ENCODE measurements at regions not wholly inside any gene's neighbourhood (a gene's known extent, or its start where the extent isn't known, plus 50 kb on each side); places are given as distances from the start of the nearest gene placed in this dataset.

DNA sequence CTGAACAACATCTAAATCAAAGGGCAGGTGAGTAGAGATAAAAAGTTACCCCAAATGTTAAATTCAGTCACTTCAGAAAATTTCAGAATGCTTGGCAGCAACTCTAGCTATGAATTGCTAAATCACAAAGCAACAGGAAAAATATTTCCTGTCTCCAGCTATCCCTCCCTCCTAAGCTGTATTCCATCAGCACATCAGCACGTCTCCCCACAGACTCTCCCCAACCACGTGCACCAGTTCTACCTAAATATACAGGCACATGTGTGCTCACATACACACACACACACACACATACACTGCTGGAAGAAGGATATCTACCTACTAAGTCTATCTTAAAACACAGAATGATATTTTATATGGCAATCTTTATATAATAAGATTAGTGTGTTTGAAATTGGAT, 177.1 kb upstream of the ARHGEF26 start:
- H3K36me3 Mint-ChIP-seq (ENCODE audit: insufficient read depth): no peaks in the 10 kb centered on the region
- no peak overlapping the region for H3K4me3 Mint-ChIP-seq
- no peak overlapping the region for H3K27ac Mint-ChIP-seq
- H3K27me3 Mint-ChIP-seq: peaks cover 11 to 16% of the 10 kb centered on the region in 2 donors
- ATAC-seq (replicated peaks) (no peak), DNase-seq (no peak)
- no peaks in the 10 kb centered on the region for H3K9me3 Mint-ChIP-seq
- no peaks in the 10 kb centered on the region for H3K4me1 Mint-ChIP-seq (ENCODE audit: low read depth in 2 of 2)

- H3K36me3 Mint-ChIP-seq (ENCODE audit: insufficient read depth): no peaks in the 10 kb centered on the region
- H3K4me3 Mint-ChIP-seq: no peak overlapping the region
- H3K27me3 Mint-ChIP-seq: peaks cover 7 to 12% of the 10 kb centered on the region in 2 donors
- no peaks in the 10 kb centered on the region for H3K4me1 Mint-ChIP-seq (ENCODE audit: low read depth in 2 of 2)
- DNase-seq (no peak), ATAC-seq (replicated peaks) (no peak)
- H3K9me3 Mint-ChIP-seq: no peaks in the 10 kb centered on the region
- H3K27ac Mint-ChIP-seq: no peak overlapping the region
Measured at GRCh38 chr3:153951276-153951675, 169.9 kb upstream of the ARHGEF26 start.

GRCh38 chr3:153952091-153952490, 169.1 kb upstream of the ARHGEF26 start:
- no peak overlapping the region for H3K4me3 Mint-ChIP-seq
- H3K36me3 Mint-ChIP-seq (ENCODE audit: insufficient read depth): no peaks in the 10 kb centered on the region
- DNase-seq: no peak
- ATAC-seq (replicated peaks): no peak
- H3K27ac Mint-ChIP-seq: no peak overlapping the region
- H3K27me3 Mint-ChIP-seq: peaks cover 7 to 18% of the 10 kb centered on the region in 2 donors
- H3K9me3 Mint-ChIP-seq: no peaks in the 10 kb centered on the region
- H3K4me1 Mint-ChIP-seq (ENCODE audit: low read depth in 2 of 2): no peaks in the 10 kb centered on the region

GRCh38 chr3:153956613-153957012, 164.6 kb upstream of the ARHGEF26 start:
- Mint-ChIP-seq H3K9me3 (no peaks in the 10 kb centered on the region), H3K4me1 (ENCODE audit: low read depth in 2 of 2) (no peaks in the 10 kb centered on the region), H3K36me3 (ENCODE audit: insufficient read depth) (no peaks in the 10 kb centered on the region), H3K27ac (no peak overlapping the region), H3K27me3 (peaks cover 7 to 18% of the 10 kb centered on the region in 2 donors), H3K4me3 (no peak overlapping the region)
- no peak for ATAC-seq (replicated peaks)
- DNase-seq: no peak

- H3K9me3 Mint-ChIP-seq: no peaks in the 10 kb centered on the region
- H3K27ac Mint-ChIP-seq: no peak overlapping the region
- H3K4me1 Mint-ChIP-seq (ENCODE audit: low read depth in 2 of 2): no peaks in the 10 kb centered on the region
- peaks cover 7 to 18% of the 10 kb centered on the region in 2 donors for H3K27me3 Mint-ChIP-seq
- ATAC-seq (replicated peaks) (no peak), DNase-seq (no peak)
- no peak overlapping the region for H3K4me3 Mint-ChIP-seq
- no peaks in the 10 kb centered on the region for H3K36me3 Mint-ChIP-seq (ENCODE audit: insufficient read depth)
Measured at GRCh38 chr3:153957421-153957820, 163.8 kb upstream of the ARHGEF26 start.

GRCh38 chr3:153958635-153959595, 162.3 kb upstream of the ARHGEF26 start:
- Mint-ChIP-seq H3K27ac (no peak overlapping the region), H3K36me3 (ENCODE audit: insufficient read depth) (no peaks in the 10 kb centered on the region), H3K4me3 (no peak overlapping the region), H3K9me3 (no peaks in the 10 kb centered on the region), H3K4me1 (ENCODE audit: low read depth in 2 of 2) (no peaks in the 10 kb centered on the region), H3K27me3 (peaks cover 7 to 18% of the 10 kb centered on the region in 2 donors)
- DNase-seq (no peak), ATAC-seq (replicated peaks) (no peak)

GRCh38 chr3:153960458-153961074, 160.6 kb upstream of the ARHGEF26 start:
- ATAC-seq (replicated peaks) (no peak), DNase-seq (no peak)
- no peaks in the 10 kb centered on the region for H3K4me1 Mint-ChIP-seq (ENCODE audit: low read depth in 2 of 2)
- no peak overlapping the region for H3K4me3 Mint-ChIP-seq
- no peaks in the 10 kb centered on the region for H3K9me3 Mint-ChIP-seq
- H3K27me3 Mint-ChIP-seq: peaks cover 0 to 11% of the 10 kb centered on the region in 2 donors
- H3K27ac Mint-ChIP-seq: no peak overlapping the region
- no peaks in the 10 kb centered on the region for H3K36me3 Mint-ChIP-seq (ENCODE audit: insufficient read depth)

DNA sequence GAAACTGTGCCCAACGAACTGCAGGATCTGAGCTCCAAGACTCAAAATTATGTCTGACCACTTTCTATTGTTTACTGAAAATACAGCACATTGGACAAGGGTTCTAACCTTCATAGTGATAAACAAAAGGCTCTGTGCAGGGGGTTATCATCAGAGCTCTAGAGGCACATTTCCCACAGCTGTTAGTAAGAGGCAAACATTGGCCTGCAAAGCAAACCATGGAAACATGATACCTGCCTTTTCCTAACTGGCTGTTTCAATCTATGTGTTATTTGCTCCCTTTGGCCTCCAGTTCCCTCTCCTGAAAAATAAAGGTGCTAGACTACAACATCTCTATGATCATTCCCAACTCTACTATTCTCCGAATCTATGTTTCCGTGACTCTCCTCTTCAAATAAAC, 159.7 kb upstream of the ARHGEF26 start:
- peaks cover 0 to 4% of the 10 kb centered on the region in 2 donors for H3K27me3 Mint-ChIP-seq
- H3K4me1 Mint-ChIP-seq (ENCODE audit: low read depth in 2 of 2): no peaks in the 10 kb centered on the region
- no peak overlapping the region for H3K27ac Mint-ChIP-seq
- no peak for ATAC-seq (replicated peaks)
- DNase-seq: no peak
- H3K9me3 Mint-ChIP-seq: no peaks in the 10 kb centered on the region
- H3K36me3 Mint-ChIP-seq (ENCODE audit: insufficient read depth): no peaks in the 10 kb centered on the region
- H3K4me3 Mint-ChIP-seq: no peak overlapping the region

DNA sequence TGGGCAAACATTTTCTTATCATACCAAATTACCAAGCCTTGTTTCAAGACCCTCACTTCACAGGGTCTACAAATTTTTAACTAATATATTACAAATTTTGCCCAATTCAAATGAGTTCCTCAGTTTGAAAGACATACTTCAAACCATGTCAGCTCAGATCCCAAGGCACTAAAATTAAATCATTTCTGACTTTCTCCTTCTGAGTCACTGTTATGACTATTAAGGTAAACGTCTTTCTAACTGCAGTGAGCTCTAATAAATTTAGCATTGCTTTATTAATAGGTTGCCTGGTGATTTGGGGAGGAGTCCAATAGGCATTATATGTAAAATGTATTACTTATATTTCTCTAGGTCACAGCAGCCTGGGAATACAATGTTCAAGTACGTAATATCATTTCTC, 158.2 kb upstream of the ARHGEF26 start:
- no peak for DNase-seq
- Mint-ChIP-seq H3K36me3 (ENCODE audit: insufficient read depth) (no peaks in the 10 kb centered on the region), H3K9me3 (no peaks in the 10 kb centered on the region), H3K4me1 (ENCODE audit: low read depth in 2 of 2) (no peaks in the 10 kb centered on the region), H3K27ac (no peak overlapping the region), H3K4me3 (no peak overlapping the region), H3K27me3 (peaks cover 2 to 4% of the 10 kb centered on the region in 2 donors)
- no peak for ATAC-seq (replicated peaks)

DNA sequence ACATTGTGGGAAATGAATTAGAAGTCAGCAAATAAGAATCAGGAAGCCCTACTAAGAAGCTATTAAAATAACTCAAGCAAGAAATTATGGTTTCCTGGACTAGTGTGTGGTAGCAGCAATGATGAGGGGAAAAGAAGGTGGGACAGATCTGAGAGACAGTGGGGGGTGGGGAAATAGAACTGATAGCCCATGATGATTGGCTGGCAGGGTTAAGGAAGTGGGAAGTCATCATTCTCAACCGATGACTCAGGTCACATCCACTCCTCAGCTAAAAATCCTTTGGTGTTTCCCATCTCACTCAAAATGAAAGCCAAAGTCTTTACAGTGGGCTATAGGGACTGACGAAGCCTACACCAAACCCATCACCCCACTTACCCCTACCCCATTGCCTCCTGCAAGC, 153.9 kb upstream of the ARHGEF26 start:
- no peak for ATAC-seq (replicated peaks)
- no peaks in the 10 kb centered on the region for H3K36me3 Mint-ChIP-seq (ENCODE audit: insufficient read depth)
- no peaks in the 10 kb centered on the region for H3K4me1 Mint-ChIP-seq (ENCODE audit: low read depth in 2 of 2)
- H3K27me3 Mint-ChIP-seq: peaks cover 8 to 13% of the 10 kb centered on the region in 2 donors
- DNase-seq: no peak
- no peaks in the 10 kb centered on the region for H3K9me3 Mint-ChIP-seq
- no peak overlapping the region for H3K4me3 Mint-ChIP-seq
- no peak overlapping the region for H3K27ac Mint-ChIP-seq

DNA sequence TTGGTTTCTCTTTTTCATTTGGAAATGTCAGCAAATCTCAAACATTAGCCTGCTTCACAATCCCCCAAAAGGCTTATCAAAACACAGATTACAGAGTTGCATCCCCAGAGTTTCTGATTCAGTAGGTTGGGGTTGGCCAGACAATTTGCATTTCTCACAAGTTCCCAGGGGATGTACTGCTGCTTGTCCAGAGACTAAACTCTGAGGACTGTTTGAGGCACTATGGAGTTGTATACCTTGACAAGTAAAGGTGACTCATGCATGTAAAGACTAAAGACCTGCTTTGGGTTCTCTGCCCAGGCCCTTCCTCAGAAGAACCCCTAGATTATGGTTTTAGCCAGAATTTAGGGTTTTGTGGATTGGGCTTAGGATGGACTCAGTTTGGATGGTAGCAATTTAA, 151.1 kb upstream of the ARHGEF26 start:
- H3K36me3 Mint-ChIP-seq (ENCODE audit: insufficient read depth): no peaks in the 10 kb centered on the region
- H3K4me3 Mint-ChIP-seq: no peak overlapping the region
- DNase-seq (no peak), ATAC-seq (replicated peaks) (no peak)
- no peaks in the 10 kb centered on the region for H3K9me3 Mint-ChIP-seq
- peaks cover 8 to 24% of the 10 kb centered on the region in 2 donors for H3K27me3 Mint-ChIP-seq
- no peak overlapping the region for H3K27ac Mint-ChIP-seq
- H3K4me1 Mint-ChIP-seq (ENCODE audit: low read depth in 2 of 2): no peaks in the 10 kb centered on the region

DNA sequence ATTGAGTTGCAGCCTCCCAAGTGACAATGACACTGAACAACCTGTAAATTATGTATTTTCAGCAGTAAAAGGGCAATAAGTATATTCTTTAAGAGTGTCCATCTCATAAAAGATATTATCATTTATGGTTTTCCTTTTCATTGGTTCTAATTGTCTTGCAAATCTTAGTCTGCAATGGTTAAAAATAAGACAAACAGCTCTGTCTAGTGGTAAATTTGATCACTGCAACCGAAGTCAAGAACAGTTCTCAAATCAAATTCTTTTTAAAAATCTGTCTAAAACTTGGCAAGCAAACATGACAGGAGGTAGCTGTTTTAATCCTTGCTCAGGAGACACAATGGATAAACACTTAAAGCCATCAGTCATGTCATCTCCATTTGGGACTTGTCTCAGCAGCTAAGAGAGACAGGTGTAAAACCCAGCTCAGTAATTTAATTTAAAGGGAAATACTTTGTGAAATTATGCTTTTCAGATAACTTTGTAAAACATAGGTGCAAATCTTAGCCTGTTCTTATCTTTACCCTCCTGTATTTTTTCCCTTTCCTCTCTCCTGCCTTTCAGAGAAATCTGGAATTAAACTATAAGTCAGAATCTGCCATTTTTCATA, 150.3 kb upstream of the ARHGEF26 start:
- Mint-ChIP-seq H3K4me1 (ENCODE audit: low read depth in 2 of 2) (no peaks in the 10 kb centered on the region), H3K9me3 (no peaks in the 10 kb centered on the region), H3K4me3 (no peak overlapping the region), H3K27me3 (peaks cover 8 to 29% of the 10 kb centered on the region in 2 donors), H3K36me3 (ENCODE audit: insufficient read depth) (no peaks in the 10 kb centered on the region), H3K27ac (no peak overlapping the region)
- ATAC-seq (replicated peaks): no peak
- no peak for DNase-seq

DNA sequence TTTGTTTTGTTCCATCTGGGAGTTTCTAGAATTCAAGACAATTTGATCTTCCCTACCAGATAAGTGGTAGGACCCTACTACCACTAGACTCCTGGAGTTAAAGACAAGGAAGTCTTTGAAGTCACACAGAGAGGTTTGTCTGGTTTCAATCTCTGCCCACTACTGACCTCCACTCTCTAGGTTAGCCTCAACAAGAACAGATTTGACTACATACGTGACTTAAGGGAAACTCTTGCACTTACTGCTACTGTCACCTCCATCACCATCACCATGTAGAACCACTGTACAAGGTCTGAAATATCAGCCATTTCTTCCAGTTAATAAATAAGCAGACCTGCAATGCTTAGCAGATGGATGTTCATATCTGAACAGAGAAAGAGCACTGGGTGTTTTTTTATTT, 148.3 kb upstream of the ARHGEF26 start:
- Mint-ChIP-seq H3K27ac (no peak overlapping the region), H3K9me3 (no peaks in the 10 kb centered on the region), H3K27me3 (peaks cover 5 to 29% of the 10 kb centered on the region in 2 donors), H3K36me3 (ENCODE audit: insufficient read depth) (no peaks in the 10 kb centered on the region), H3K4me1 (ENCODE audit: low read depth in 2 of 2) (no peaks in the 10 kb centered on the region), H3K4me3 (no peak overlapping the region)
- ATAC-seq (replicated peaks) (no peak), DNase-seq (no peak)

All from effector memory CD8-positive, alpha-beta T cell (primary cell).